Loucy (cell line): ENCODE measurements at regions not wholly inside any gene's neighbourhood (a gene's known extent, or its start where the extent isn't known, plus 50 kb on each side); places are given as distances from the start of the nearest gene placed in this dataset.

Source experiments
- H2AFZ ChIP-seq: fragments of 200-600 bp; sonication (generic); 2 replicates; pipeline ENCODE4 v1.6.0; 2016; ENCODE audit warnings: antibody characterized with exemption, mild to moderate bottlenecking, low read length, moderate library complexity
- H3F3A ChIP-seq: fragments of 200-600 bp; 2 replicates; pipeline ENCODE4 v1.6.0; 2016; ENCODE audit warnings: antibody characterized with exemption, low read depth, mild to moderate bottlenecking
- H3K27me3 ChIP-seq: fragments of 200-600 bp; sonication (generic); 2 replicates; pipeline ENCODE4 v1.6.1; 2014; ENCODE audit warnings: low read length, mild to moderate bottlenecking; ENCODE audit not compliant: insufficient read depth, poor library complexity, severe bottlenecking
- H3K36me3 ChIP-seq: fragments of 200-600 bp; sonication (generic); 2 replicates; pipeline ENCODE4 v1.6.1; 2016; ENCODE audit warnings: low read length; ENCODE audit not compliant: insufficient read depth
- H3K4me1 ChIP-seq: fragments of 200-600 bp; sonication (generic); 2 replicates; pipeline ENCODE4 v1.5.1; 2014; ENCODE audit warnings: low read length, mild to moderate bottlenecking; ENCODE audit not compliant: insufficient read depth, poor library complexity, severe bottlenecking
- H3K4me2 ChIP-seq: fragments of 200-600 bp; sonication (generic); 2 replicates; pipeline ENCODE4 v1.6.0; 2014; ENCODE audit warnings: antibody characterized with exemption, low read length, low read depth, mild to moderate bottlenecking; ENCODE audit not compliant: poor library complexity, severe bottlenecking
- H3K4me3 ChIP-seq: fragments of 200-600 bp; sonication (generic); 2 replicates; pipeline ENCODE4 v1.5.1; 2014; ENCODE audit warnings: low read length, mild to moderate bottlenecking, mixed read lengths; ENCODE audit not compliant: poor library complexity, severe bottlenecking
- H3K79me2 ChIP-seq: fragments of 200-600 bp; sonication (generic); 2 replicates; pipeline ENCODE4 v1.6.1; 2014; ENCODE audit warnings: low read length; ENCODE audit not compliant: insufficient read depth
- H3K9ac ChIP-seq: fragments of 200-600 bp; sonication (generic); 2 replicates; pipeline ENCODE4 v1.6.0; 2014; ENCODE audit warnings: mild to moderate bottlenecking, low read depth, low read length, moderate library complexity; ENCODE audit not compliant: poor library complexity, severe bottlenecking
- H3K9me2 ChIP-seq: fragments of 200-600 bp; sonication (generic); replicated peaks from 2 replicates; pipeline ENCODE4 v1.6.1; 2016; ENCODE audit warnings: low read depth, low read length, mixed read lengths
- H3K9me3 ChIP-seq: fragments of 200-600 bp; sonication (generic); 2 replicates; pipeline ENCODE4 v1.6.1; 2014; ENCODE audit warnings: mild to moderate bottlenecking, antibody characterized with exemption, low read length, low read depth; ENCODE audit not compliant: insufficient read depth
- H4K20me1 ChIP-seq: fragments of 200-600 bp; sonication (generic); 2 replicates; pipeline ENCODE4 v1.6.0; 2014; ENCODE audit warnings: antibody characterized with exemption, low read length, mild to moderate bottlenecking; ENCODE audit not compliant: insufficient read depth, poor library complexity, severe bottlenecking
- CTCF ChIP-seq: fragments of 200-600 bp; sonication (generic); conservative IDR thresholded peaks from 2 replicates; pipeline ENCODE4 v1.5.1; 2014; ENCODE audit warnings: mild to moderate bottlenecking, antibody characterized with exemption, low read length
- EZH2phosphoT487 ChIP-seq: fragments of 200-600 bp; IDR thresholded peaks from 2 replicates; pipeline ENCODE4 v1.6.1; 2018; ENCODE audit warnings: antibody characterized with exemption, mild to moderate bottlenecking, moderate library complexity, borderline replicate concordance

- H3K79me2 ChIP-seq, result no peaks in the 10 kb centered on the region
- TF ChIP-seq EZH2phosphoT487, result no peak
- no peak for TF ChIP-seq CTCF
- H3K4me2 ChIP-seq, result no peak overlapping the region
- no peaks in the 10 kb centered on the region for H3K4me1 ChIP-seq
- H4K20me1 ChIP-seq, result no peaks in the 10 kb centered on the region
- H3K9me3 ChIP-seq, result 0 out of 2 replicates have a peak, but pooled peaks cover 3% of the 10 kb centered on the region
- H2AFZ ChIP-seq, result no peak overlapping the region
- H3K36me3 ChIP-seq, result no peaks in the 10 kb centered on the region
- H3F3A ChIP-seq, result no peaks in the 10 kb centered on the region
- no peak overlapping the region for H3K9ac ChIP-seq
- H3K4me3 ChIP-seq, result no peak overlapping the region
- no peaks in the 10 kb centered on the region for H3K27me3 ChIP-seq
- H3K9me2 ChIP-seq, result no peaks in the 10 kb centered on the region
Measured at GRCh38 chr2:152813351-152813750, 94.9 kb downstream of the ARL6IP6 start.
